ENCODE measurements at regions not wholly inside any gene's neighbourhood (a gene's known extent, or its start where the extent isn't known, plus 50 kb on each side); places are given as distances from the start of the nearest gene placed in this dataset.

- TF ChIP-seq CTCF (IDR thresholded peaks at IDR 0.05), result no peak
- H3K36me3 Mint-ChIP-seq (ENCODE audit: low read depth), result no peaks in the 10 kb centered on the region
- H3K27ac Mint-ChIP-seq, result no peak overlapping the region
- CTCF ChIA-PET, result interaction anchor here (0.8 kb wide), 1 partner anchor 46 kb away, joined by 3 read pairs; no protein-coding TSS in a partner anchor
- H3K9me3 Mint-ChIP-seq, result no peaks in the 10 kb centered on the region
- no peaks in the 10 kb centered on the region for H3K4me1 Mint-ChIP-seq
- intact Hi-C loops (cut with micrococcal nuclease), result no loop called here
- H3K27me3 Mint-ChIP-seq, result no peaks in the 10 kb centered on the region
- H3K4me3 Mint-ChIP-seq, result no peak overlapping the region
- DNase-seq, result no peak
- POLR2A ChIA-PET, result no interaction called here
- no peak for ATAC-seq (ENCODE audit: low read depth)
These were observed 211.9 kb downstream of the CXCL12 start for GRCh38 chr10:44172883-44173607.

GRCh38 chr10:44171765-44172164 is 213.1 kb downstream of the CXCL12 start:
- ChIA-PET POLR2A (no interaction called here), CTCF (no interaction called here)
- ATAC-seq (ENCODE audit: low read depth), result no peak
- Mint-ChIP-seq H3K9me3 (no peaks in the 10 kb centered on the region), H3K27me3 (no peaks in the 10 kb centered on the region), H3K4me1 (no peaks in the 10 kb centered on the region), H3K36me3 (ENCODE audit: low read depth) (no peaks in the 10 kb centered on the region), H3K4me3 (no peak overlapping the region), H3K27ac (no peak overlapping the region)
- TF ChIP-seq CTCF (IDR thresholded peaks at IDR 0.05), result no peak
- intact Hi-C loops (cut with micrococcal nuclease), result no loop called here
- DNase-seq, result no peak

GRCh38 chr10:44168478-44168877 is 216.4 kb downstream of the CXCL12 start:
- no peak for ATAC-seq (ENCODE audit: low read depth)
- TF ChIP-seq CTCF (IDR thresholded peaks at IDR 0.05), result no peak
- Mint-ChIP-seq H3K4me1 (no peaks in the 10 kb centered on the region), H3K27me3 (no peaks in the 10 kb centered on the region), H3K4me3 (no peak overlapping the region), H3K36me3 (ENCODE audit: low read depth) (no peaks in the 10 kb centered on the region), H3K27ac (no peak overlapping the region), H3K9me3 (no peaks in the 10 kb centered on the region)
- no peak for DNase-seq
- intact Hi-C loops (cut with micrococcal nuclease), result no loop called here
- POLR2A ChIA-PET, result no interaction called here
- CTCF ChIA-PET, result no interaction called here

- ATAC-seq (ENCODE audit: low read depth) (no peak), DNase-seq (no peak)
- CTCF ChIA-PET, result no interaction called here
- Mint-ChIP-seq H3K27me3 (no peaks in the 10 kb centered on the region), H3K9me3 (no peaks in the 10 kb centered on the region), H3K4me3 (no peak overlapping the region), H3K4me1 (no peaks in the 10 kb centered on the region), H3K36me3 (ENCODE audit: low read depth) (no peaks in the 10 kb centered on the region), H3K27ac (no peak overlapping the region)
- intact Hi-C loops (cut with micrococcal nuclease), result no loop called here
- POLR2A ChIA-PET, result no interaction called here
- no peak for TF ChIP-seq CTCF (IDR thresholded peaks at IDR 0.05)
These were observed 217.1 kb downstream of the CXCL12 start for GRCh38 chr10:44167752-44168151.

- Mint-ChIP-seq H3K27me3 (no peaks in the 10 kb centered on the region), H3K4me3 (no peak overlapping the region), H3K4me1 (no peaks in the 10 kb centered on the region), H3K27ac (no peak overlapping the region), H3K9me3 (no peaks in the 10 kb centered on the region), H3K36me3 (ENCODE audit: low read depth) (no peaks in the 10 kb centered on the region)
- ChIA-PET POLR2A (no interaction called here), CTCF (no interaction called here)
- no peak for TF ChIP-seq CTCF (IDR thresholded peaks at IDR 0.05)
- intact Hi-C loops (cut with micrococcal nuclease), result no loop called here
- ATAC-seq (ENCODE audit: low read depth) (no peak), DNase-seq (no peak)
These were observed 218.5 kb downstream of the CXCL12 start for GRCh38 chr10:44166441-44166840.
